ENCODE measurements at regions not wholly inside any gene's neighbourhood (a gene's known extent, or its start where the extent isn't known, plus 50 kb on each side); places are given as distances from the start of the nearest gene placed in this dataset.

DNA sequence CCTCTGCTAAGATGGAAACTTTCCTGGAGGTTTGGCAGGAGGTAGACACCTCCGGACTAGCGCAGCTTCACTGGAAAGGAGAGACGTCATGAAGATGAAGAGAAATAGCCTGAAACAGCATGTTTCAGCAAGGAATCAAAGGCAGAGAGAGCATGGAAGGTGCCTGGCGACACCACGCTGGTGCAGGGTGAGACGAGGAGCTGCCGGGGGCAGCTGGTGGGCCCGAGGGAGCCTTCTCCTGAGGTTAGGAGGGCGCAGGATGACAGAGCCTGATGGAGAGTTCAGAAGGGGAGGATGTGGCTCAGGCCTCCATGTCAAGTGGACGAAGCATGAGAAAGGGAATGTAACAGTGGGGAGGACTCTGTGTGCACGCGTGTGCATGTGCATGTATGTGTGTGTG, 113.6 kb downstream of the TPRA1 start:
- Histone ChIP-seq H3K4me3 (no peak overlapping the region), H3K36me3 (no peaks in the 10 kb centered on the region), H3K27me3 (peaks cover 26% of the 10 kb centered on the region), H3K9me3 (no peaks in the 10 kb centered on the region), H3K4me1 (no peaks in the 10 kb centered on the region), H3K27ac (no peak overlapping the region)
- 70% methylated on average over 10 of the region's 12 CpGs; no CpG with 5 or more reads in 1 of the 2 donors for WGBS, 2 donors (ENCODE audit: low coverage in 1 of 2)
- no peak for ATAC-seq
- TF ChIP-seq, protein P1, sequence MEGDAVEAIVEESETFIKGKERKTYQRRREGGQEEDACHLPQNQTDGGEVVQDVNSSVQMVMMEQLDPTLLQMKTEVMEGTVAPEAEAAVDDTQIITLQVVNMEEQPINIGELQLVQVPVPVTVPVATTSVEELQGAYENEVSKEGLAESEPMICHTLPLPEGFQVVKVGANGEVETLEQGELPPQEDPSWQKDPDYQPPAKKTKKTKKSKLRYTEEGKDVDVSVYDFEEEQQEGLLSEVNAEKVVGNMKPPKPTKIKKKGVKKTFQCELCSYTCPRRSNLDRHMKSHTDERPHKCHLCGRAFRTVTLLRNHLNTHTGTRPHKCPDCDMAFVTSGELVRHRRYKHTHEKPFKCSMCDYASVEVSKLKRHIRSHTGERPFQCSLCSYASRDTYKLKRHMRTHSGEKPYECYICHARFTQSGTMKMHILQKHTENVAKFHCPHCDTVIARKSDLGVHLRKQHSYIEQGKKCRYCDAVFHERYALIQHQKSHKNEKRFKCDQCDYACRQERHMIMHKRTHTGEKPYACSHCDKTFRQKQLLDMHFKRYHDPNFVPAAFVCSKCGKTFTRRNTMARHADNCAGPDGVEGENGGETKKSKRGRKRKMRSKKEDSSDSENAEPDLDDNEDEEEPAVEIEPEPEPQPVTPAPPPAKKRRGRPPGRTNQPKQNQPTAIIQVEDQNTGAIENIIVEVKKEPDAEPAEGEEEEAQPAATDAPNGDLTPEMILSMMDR (IDR thresholded peaks at IDR 0.05) = no peak
- TF ChIP-seq POLR2A (IDR thresholded peaks at IDR 0.05) (no peak), EP300 (IDR thresholded peaks at IDR 0.05) (no peak), POLR2AphosphoS5 (IDR thresholded peaks at IDR 0.05) (no peak)

DNA sequence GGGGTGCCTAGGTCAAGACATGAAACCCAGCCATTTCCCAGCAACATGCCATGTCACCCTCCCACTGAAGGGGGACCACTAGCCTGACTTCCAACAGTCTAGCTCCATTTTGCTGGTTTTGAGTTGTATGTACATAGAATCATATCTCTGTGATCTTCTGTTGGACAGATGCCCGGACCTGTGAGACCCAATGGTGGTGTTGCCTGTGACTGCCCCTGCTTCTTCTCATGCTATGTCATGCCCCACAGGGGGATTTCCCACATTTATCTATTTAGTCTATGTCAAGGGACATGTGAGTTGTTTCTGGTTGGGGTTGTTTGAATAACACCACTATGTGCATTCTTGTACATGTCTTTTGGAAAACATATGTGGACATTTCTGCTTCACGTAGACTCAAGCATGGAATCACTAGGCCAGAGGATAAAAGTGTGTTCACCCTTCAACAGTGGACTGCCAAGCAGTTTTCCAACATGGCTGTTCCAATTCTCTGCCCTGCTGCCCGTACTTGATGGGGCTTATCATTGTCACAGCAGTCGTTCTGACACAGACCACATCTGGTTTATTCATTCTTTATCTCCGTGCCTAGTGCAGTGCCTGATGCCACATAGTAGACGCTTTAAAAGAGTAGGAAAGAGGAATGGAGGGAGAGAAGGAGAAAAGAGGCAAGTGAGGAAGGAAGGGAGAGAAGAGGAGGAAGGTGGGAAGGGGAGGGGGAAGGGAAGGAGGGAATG, 114.4 kb downstream of the TPRA1 start:
- Histone ChIP-seq H3K27ac (no peak overlapping the region), H3K9me3 (no peaks in the 10 kb centered on the region), H3K36me3 (no peaks in the 10 kb centered on the region), H3K4me1 (no peaks in the 10 kb centered on the region), H3K4me3 (no peak overlapping the region), H3K27me3 (peaks cover 26% of the 10 kb centered on the region)
- WGBS, 2 donors (ENCODE audit: low coverage in 1 of 2) = 67 to 100% methylated on average over 2 to 4 of the region's 6 CpGs
- ATAC-seq = no peak
- TF ChIP-seq, protein P1 (IDR thresholded peaks at IDR 0.05) = no peak
- TF ChIP-seq POLR2AphosphoS5 (IDR thresholded peaks at IDR 0.05) (no peak), POLR2A (IDR thresholded peaks at IDR 0.05) (no peak), EP300 (IDR thresholded peaks at IDR 0.05) (no peak)

DNA sequence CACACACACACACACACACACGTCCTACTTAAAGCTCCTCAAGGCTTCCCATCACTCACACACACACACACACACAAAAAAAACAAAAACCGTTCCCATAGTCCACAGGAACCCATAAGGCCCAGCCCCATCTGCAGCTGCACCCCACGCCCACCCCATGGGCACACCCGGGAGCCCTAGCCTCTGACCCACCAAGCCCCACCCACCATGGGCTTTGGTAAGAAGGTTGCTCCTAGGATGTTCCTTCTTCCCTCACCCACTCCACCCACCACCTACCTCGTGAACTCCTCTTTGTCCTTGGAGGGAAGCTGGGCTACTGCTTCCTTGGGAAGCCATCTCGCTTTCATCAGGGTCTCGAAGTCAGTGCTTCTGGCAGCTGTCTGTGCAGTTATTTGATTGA, 115.1 kb downstream of the TPRA1 start:
- no peaks in the 10 kb centered on the region for H3K9me3 ChIP-seq
- 67 to 78% methylated on average over 3 to 7 of the region's 7 CpGs for WGBS, 2 donors (ENCODE audit: low coverage in 1 of 2)
- no peak for ATAC-seq

DNA sequence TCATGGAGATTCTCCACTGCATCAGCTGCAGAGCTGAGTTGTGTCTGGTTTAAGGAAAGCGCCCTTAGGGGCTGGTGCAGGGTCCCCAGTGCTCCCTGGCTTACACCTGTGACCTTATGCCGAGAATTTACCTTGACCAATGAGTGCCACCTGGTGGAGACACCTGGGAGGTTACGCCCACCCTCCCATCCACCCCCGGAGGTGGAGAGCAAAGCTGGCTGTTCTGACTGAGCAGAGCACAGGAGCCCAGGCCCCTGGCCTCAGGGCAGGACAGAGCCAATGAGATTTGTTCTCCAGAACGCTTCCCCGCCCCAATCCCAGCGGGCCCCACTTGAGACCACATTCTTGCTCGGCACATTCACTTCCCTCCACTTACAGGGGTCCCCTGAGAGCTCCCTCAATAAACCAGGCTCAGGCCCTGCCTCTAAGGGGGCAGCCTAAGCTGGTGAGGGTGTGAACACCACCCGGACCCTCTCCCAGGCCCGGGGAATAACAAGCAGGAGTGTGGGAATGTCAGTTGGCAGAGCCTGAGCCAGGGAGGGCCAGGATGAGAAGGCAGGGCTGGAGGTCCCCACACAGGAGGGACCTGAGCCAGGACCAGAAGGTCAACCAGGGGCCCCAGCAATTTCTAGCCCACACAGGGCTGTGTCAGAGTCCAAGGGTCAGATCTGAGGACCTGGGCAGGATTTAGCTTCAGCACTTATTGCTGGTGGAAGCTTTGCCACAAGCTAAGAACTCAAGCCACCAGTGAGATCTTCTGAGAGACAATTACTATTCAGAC, 117.1 kb downstream of the TPRA1 start:
- no CpG with 5 or more reads among the region's 10 CpGs for WGBS, 2 donors (ENCODE audit: low coverage in 1 of 2)
- no peak overlapping the region for H3K27ac ChIP-seq
- H3K27me3 ChIP-seq = peaks cover 26% of the 10 kb centered on the region
- no peak overlapping the region for H3K4me3 ChIP-seq
- TF ChIP-seq, protein P1 (IDR thresholded peaks at IDR 0.05) = no peak
- TF ChIP-seq POLR2AphosphoS5 (IDR thresholded peaks at IDR 0.05) (no peak), EP300 (IDR thresholded peaks at IDR 0.05) (no peak), POLR2A (IDR thresholded peaks at IDR 0.05) (no peak)
- H3K4me1 ChIP-seq = no peaks in the 10 kb centered on the region
- H3K36me3 ChIP-seq = no peaks in the 10 kb centered on the region
- no peaks in the 10 kb centered on the region for H3K9me3 ChIP-seq
- ATAC-seq = no peak

More for the DNA sequence above, 115.1 kb downstream of the TPRA1 start:
- H3K36me3 ChIP-seq = no peaks in the 10 kb centered on the region
- no peaks in the 10 kb centered on the region for H3K4me1 ChIP-seq
- peaks cover 26% of the 10 kb centered on the region for H3K27me3 ChIP-seq
- TF ChIP-seq POLR2A (IDR thresholded peaks at IDR 0.05) (no peak), POLR2AphosphoS5 (IDR thresholded peaks at IDR 0.05) (no peak)
- no peak overlapping the region for H3K4me3 ChIP-seq
- H3K27ac ChIP-seq = no peak overlapping the region

DNA sequence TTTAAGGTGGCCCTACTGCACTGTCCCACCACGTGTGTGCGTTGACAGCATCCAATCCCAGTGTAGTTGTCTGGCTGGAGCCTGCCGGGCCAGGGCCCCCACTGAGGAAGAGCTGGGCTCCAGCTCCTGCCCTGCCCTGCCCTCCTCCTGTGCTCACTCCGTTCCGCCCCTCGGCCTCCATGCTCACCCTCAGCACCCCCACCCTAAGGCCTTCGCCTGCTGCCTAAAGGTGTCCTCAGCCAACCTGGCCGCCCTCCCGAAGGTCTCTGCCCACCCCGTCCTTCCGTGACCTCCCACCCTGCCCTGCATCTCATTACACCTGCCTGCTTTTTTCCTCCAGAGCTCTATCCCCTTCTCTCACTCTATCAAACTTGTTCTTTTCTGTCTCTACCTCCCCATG, 118.0 kb downstream of the TPRA1 start:
- H3K27me3 ChIP-seq = peaks cover 30% of the 10 kb centered on the region
- ATAC-seq = no peak
- peaks cover 0 to 8% (median 0%) of the 10 kb centered on the region in 3 donors for H3K9me3 ChIP-seq
- no peak for TF ChIP-seq EP300 (IDR thresholded peaks at IDR 0.05)
- TF ChIP-seq, protein P1 (IDR thresholded peaks at IDR 0.05) = no peak
- no peak for TF ChIP-seq POLR2AphosphoS5 (IDR thresholded peaks at IDR 0.05)
- no peak for TF ChIP-seq POLR2A (IDR thresholded peaks at IDR 0.05)
- H3K36me3 ChIP-seq = no peaks in the 10 kb centered on the region
- no peak overlapping the region for H3K27ac ChIP-seq
- no peak overlapping the region for H3K4me3 ChIP-seq
- no peaks in the 10 kb centered on the region for H3K4me1 ChIP-seq
- 70 to 78% methylated on average over 8 to 10 of the region's 11 CpGs for WGBS, 2 donors (ENCODE audit: low coverage in 1 of 2)

All from gastroesophageal sphincter (tissue), 4 donors.